Neural cell (in vitro differentiated cells): ENCODE measurements at regions not wholly inside any gene's neighbourhood (a gene's known extent, or its start where the extent isn't known, plus 50 kb on each side); places are given as distances from the start of the nearest gene placed in this dataset.

Source experiments
- EZH2 ChIP-seq: fragments of 200-600, 300-800 bp; shearing (Covaris generic), sonication (generic); IDR thresholded peaks from 2 replicates; pipeline ENCODE4 v1.6.1; 2014; ENCODE audit warnings: antibody characterized with exemption, low read length, borderline replicate concordance, mild to moderate bottlenecking; ENCODE audit not compliant: insufficient read depth, poor library complexity, severe bottlenecking
- POLR2AphosphoS5 ChIP-seq: IDR thresholded peaks from 2 replicates; pipeline ENCODE4 v1.6.1; 2012
- RAD21 ChIP-seq: fragments of 450-650 bp; conservative IDR thresholded peaks from 2 replicates; pipeline ENCODE4 v1.6.1; 2014; ENCODE audit warnings: antibody characterized with exemption, mild to moderate bottlenecking, moderate library complexity
- SMC3 ChIP-seq: fragments of 450-650 bp; conservative IDR thresholded peaks from 2 replicates; pipeline ENCODE4 v1.6.1; 2014; ENCODE audit warnings: antibody characterized with exemption, mild to moderate bottlenecking, moderate library complexity; ENCODE audit not compliant: poor library complexity
- TAF1 ChIP-seq: IDR thresholded peaks from 2 replicates; pipeline ENCODE4 v1.6.1; 2012; ENCODE audit warnings: low read depth
- TF ChIP-seq, protein P1 (sequence below): fragments of 450-650 bp; IDR thresholded peaks from 2 replicates; pipeline ENCODE4 v1.5.1; 2014; ENCODE audit warnings: antibody characterized with exemption, mild to moderate bottlenecking, moderate library complexity; ENCODE audit not compliant: poor library complexity, severe bottlenecking

DNA sequence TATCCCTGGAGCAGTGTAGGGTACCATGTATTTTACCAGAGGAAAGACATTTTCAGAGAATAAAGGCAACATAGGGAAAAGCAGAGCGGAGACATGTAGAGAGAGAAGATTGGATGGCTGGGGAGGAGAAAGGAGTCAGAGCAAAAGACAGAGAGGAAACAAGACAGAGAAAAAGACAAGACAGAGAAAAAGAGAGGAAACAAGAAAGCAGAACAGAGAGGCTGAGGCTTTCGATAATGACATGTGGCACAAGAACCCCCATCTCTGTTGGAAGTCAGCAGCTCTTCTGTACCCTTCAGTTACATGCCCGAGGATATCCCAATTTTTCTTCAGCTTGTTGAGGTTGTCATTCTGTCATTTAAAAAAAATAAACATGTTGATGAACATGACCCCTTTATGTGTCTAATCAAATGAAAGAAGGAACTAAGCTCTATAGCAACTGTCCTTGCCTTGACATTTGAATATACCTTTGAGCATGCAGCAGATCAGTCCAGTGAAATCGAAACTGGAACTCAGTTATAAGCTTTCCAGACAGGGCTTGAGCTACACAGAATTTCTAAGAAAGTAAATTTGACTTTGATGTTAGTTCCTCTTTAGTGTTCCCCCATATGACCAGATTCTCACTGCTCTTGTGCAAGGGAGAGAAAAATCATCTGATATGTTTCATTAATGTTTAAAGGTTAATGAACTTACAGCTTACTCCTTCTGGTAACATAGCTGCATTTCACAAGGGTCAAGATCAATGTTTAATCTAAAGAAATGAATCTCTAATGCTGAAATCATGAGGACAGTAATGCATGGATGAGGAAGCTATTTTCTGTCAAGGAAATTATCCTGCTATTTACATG, 75.1 kb upstream of the SP4 start:
- TF ChIP-seq, protein P1, sequence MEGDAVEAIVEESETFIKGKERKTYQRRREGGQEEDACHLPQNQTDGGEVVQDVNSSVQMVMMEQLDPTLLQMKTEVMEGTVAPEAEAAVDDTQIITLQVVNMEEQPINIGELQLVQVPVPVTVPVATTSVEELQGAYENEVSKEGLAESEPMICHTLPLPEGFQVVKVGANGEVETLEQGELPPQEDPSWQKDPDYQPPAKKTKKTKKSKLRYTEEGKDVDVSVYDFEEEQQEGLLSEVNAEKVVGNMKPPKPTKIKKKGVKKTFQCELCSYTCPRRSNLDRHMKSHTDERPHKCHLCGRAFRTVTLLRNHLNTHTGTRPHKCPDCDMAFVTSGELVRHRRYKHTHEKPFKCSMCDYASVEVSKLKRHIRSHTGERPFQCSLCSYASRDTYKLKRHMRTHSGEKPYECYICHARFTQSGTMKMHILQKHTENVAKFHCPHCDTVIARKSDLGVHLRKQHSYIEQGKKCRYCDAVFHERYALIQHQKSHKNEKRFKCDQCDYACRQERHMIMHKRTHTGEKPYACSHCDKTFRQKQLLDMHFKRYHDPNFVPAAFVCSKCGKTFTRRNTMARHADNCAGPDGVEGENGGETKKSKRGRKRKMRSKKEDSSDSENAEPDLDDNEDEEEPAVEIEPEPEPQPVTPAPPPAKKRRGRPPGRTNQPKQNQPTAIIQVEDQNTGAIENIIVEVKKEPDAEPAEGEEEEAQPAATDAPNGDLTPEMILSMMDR: no peak
- no peak for TF ChIP-seq RAD21
- no peak for TF ChIP-seq EZH2
- TF ChIP-seq POLR2AphosphoS5: no peak
- TF ChIP-seq SMC3: no peak
- no peak for TF ChIP-seq TAF1
